Stimulated activated naive B cell treated with anti-CD40 and anti-IgM and Interleukin-4, amounts not matched to agents 10 μg/mL and 1 μg/mL and 100 μg/mL, for 72 hours (primary cell): ENCODE measurements at regions not wholly inside any gene's neighbourhood (a gene's known extent, or its start where the extent isn't known, plus 50 kb on each side); places are given as distances from the start of the nearest gene placed in this dataset.

Experiments
- ATAC-seq, 2 donors: fragments of 150-1000 bp; cut with Tn5 transposase; replicated peaks; 2 replicates each; pipeline ENCODE4 v1.10.0; 2021; ENCODE audit warnings: moderate library complexity in 1 of 2
- DNase-seq: peaks from one replicate; pipeline ENCODE4 v3.0.0; 2021
- H3K27ac Mint-ChIP-seq: one replicate; pipeline ENCODE4 v1.8.0; 2022; ENCODE audit warnings: mild to moderate bottlenecking, mixed read lengths
- H3K27me3 Mint-ChIP-seq, 2 donors: one replicate each; pipeline ENCODE4 v1.8.0; 2022; ENCODE audit warnings: mixed read lengths in 2 of 2
- H3K36me3 Mint-ChIP-seq, 2 donors: one replicate each; pipeline ENCODE4 v1.8.0; 2022; ENCODE audit warnings: mixed read lengths in 2 of 2, mild to moderate bottlenecking in 1 of 2
- H3K4me1 Mint-ChIP-seq, 2 donors: one replicate each; pipeline ENCODE4 v1.8.0; 2022; ENCODE audit warnings: mixed read lengths in 2 of 2, mild to moderate bottlenecking in 1 of 2
- H3K4me3 Mint-ChIP-seq, 2 donors: one replicate each; pipeline ENCODE4 v1.8.0; 2022; ENCODE audit warnings: mild to moderate bottlenecking in 2 of 2, mixed read lengths in 2 of 2, moderate library complexity in 1 of 2
- H3K9me3 Mint-ChIP-seq, 2 donors: one replicate each; pipeline ENCODE4 v1.8.0; 2022; ENCODE audit warnings: mixed read lengths in 2 of 2, mild to moderate bottlenecking in 1 of 2

GRCh38 chr1:228862542-228863505 is 127.5 kb downstream of the RHOU start:
- H3K27me3 Mint-ChIP-seq = peaks cover 0 to 8% of the 10 kb centered on the region in 2 donors
- no peak overlapping the region for H3K27ac Mint-ChIP-seq
- peaks cover 6 to 8% of the 10 kb centered on the region in 2 donors for H3K4me1 Mint-ChIP-seq
- ATAC-seq (no peak), DNase-seq (no peak)
- no peaks in the 10 kb centered on the region for H3K36me3 Mint-ChIP-seq
- no peak overlapping the region for H3K4me3 Mint-ChIP-seq
- H3K9me3 Mint-ChIP-seq = no peaks in the 10 kb centered on the region

GRCh38 chr1:228863776-228864175 is 128.5 kb downstream of the RHOU start:
- Mint-ChIP-seq H3K4me3 (no peak overlapping the region), H3K4me1 (peaks cover 6 to 10% of the 10 kb centered on the region in 2 donors), H3K9me3 (no peaks in the 10 kb centered on the region), H3K36me3 (no peaks in the 10 kb centered on the region), H3K27ac (no peak overlapping the region), H3K27me3 (peaks cover 0 to 8% of the 10 kb centered on the region in 2 donors)
- DNase-seq (no peak), ATAC-seq (no peak)

- Mint-ChIP-seq H3K4me1 (peaks cover 6 to 10% of the 10 kb centered on the region in 2 donors), H3K36me3 (no peaks in the 10 kb centered on the region), H3K9me3 (no peaks in the 10 kb centered on the region), H3K4me3 (no peak overlapping the region), H3K27me3 (peaks cover 0 to 11% of the 10 kb centered on the region in 2 donors), H3K27ac (no peak overlapping the region)
- ATAC-seq (no peak), DNase-seq (no peak)
These were observed 130.5 kb downstream of the RHOU start for GRCh38 chr1:228865627-228866330.

GRCh38 chr1:228866468-228866867 is 131.2 kb downstream of the RHOU start:
- H3K36me3 Mint-ChIP-seq = no peaks in the 10 kb centered on the region
- H3K9me3 Mint-ChIP-seq = no peaks in the 10 kb centered on the region
- DNase-seq (no peak), ATAC-seq (no peak)
- H3K27me3 Mint-ChIP-seq = peaks cover 0 to 8% of the 10 kb centered on the region in 2 donors
- peaks cover 4 to 10% of the 10 kb centered on the region in 2 donors for H3K4me1 Mint-ChIP-seq
- H3K27ac Mint-ChIP-seq = no peak overlapping the region
- no peak overlapping the region for H3K4me3 Mint-ChIP-seq

- Mint-ChIP-seq H3K9me3 (no peaks in the 10 kb centered on the region), H3K4me1 (peaks cover 4 to 10% of the 10 kb centered on the region in 2 donors), H3K27me3 (peaks cover 0 to 8% of the 10 kb centered on the region in 2 donors), H3K4me3 (no peak overlapping the region), H3K27ac (no peak overlapping the region), H3K36me3 (no peaks in the 10 kb centered on the region)
- ATAC-seq (peak; percentile 35 to 39), DNase-seq (no peak)
These were observed 132.1 kb downstream of the RHOU start for GRCh38 chr1:228867108-228867950.

- no peak overlapping the region for H3K4me3 Mint-ChIP-seq
- DNase-seq (no peak), ATAC-seq (no peak)
- no peaks in the 10 kb centered on the region for H3K9me3 Mint-ChIP-seq
- H3K4me1 Mint-ChIP-seq = peaks cover 4 to 10% of the 10 kb centered on the region in 2 donors
- no peaks in the 10 kb centered on the region for H3K36me3 Mint-ChIP-seq
- H3K27me3 Mint-ChIP-seq = peaks cover 0 to 8% of the 10 kb centered on the region in 2 donors
- H3K27ac Mint-ChIP-seq = no peak overlapping the region
These were observed 132.9 kb downstream of the RHOU start for GRCh38 chr1:228867951-228868730.

GRCh38 chr1:228868731-228869024 is 133.4 kb downstream of the RHOU start:
- no peak overlapping the region for H3K27ac Mint-ChIP-seq

GRCh38 chr1:228869312-228869824 is 134.1 kb downstream of the RHOU start:
- Mint-ChIP-seq H3K27me3 (peaks cover 0 to 8% of the 10 kb centered on the region in 2 donors), H3K4me3 (no peak overlapping the region), H3K36me3 (no peaks in the 10 kb centered on the region), H3K9me3 (no peaks in the 10 kb centered on the region), H3K27ac (no peak overlapping the region), H3K4me1 (peaks cover 3 to 8% of the 10 kb centered on the region in 2 donors)
- DNase-seq = no peak
- no peak for ATAC-seq

More at GRCh38 chr1:228868731-228869024, 133.4 kb downstream of the RHOU start:
- ATAC-seq (no peak), DNase-seq (no peak)
- no peak overlapping the region for H3K4me3 Mint-ChIP-seq
- H3K27me3 Mint-ChIP-seq = peaks cover 0 to 8% of the 10 kb centered on the region in 2 donors
- H3K4me1 Mint-ChIP-seq = peaks cover 4 to 10% of the 10 kb centered on the region in 2 donors
- no peaks in the 10 kb centered on the region for H3K9me3 Mint-ChIP-seq
- H3K36me3 Mint-ChIP-seq = no peaks in the 10 kb centered on the region

GRCh38 chr1:228870041-228870713 is 134.9 kb downstream of the RHOU start:
- H3K4me1 Mint-ChIP-seq = peaks cover 2 to 5% of the 10 kb centered on the region in 2 donors
- H3K9me3 Mint-ChIP-seq = no peaks in the 10 kb centered on the region
- no peaks in the 10 kb centered on the region for H3K36me3 Mint-ChIP-seq
- H3K27me3 Mint-ChIP-seq = peaks cover 0 to 8% of the 10 kb centered on the region in 2 donors
- ATAC-seq (no peak), DNase-seq (no peak)
- H3K4me3 Mint-ChIP-seq = no peak overlapping the region
- H3K27ac Mint-ChIP-seq = no peak overlapping the region

GRCh38 chr1:228871314-228872061 is 136.2 kb downstream of the RHOU start:
- Mint-ChIP-seq H3K36me3 (no peaks in the 10 kb centered on the region), H3K4me3 (no peak overlapping the region), H3K4me1 (peaks cover 2 to 5% of the 10 kb centered on the region in 2 donors), H3K27me3 (peaks cover 0 to 8% of the 10 kb centered on the region in 2 donors), H3K27ac (no peak overlapping the region), H3K9me3 (no peaks in the 10 kb centered on the region)
- no peak for DNase-seq
- ATAC-seq = no peak

GRCh38 chr1:228872080-228872479 is 136.8 kb downstream of the RHOU start:
- ATAC-seq (no peak), DNase-seq (no peak)
- Mint-ChIP-seq H3K27me3 (peaks cover 0 to 8% of the 10 kb centered on the region in 2 donors), H3K4me1 (peaks cover 2 to 5% of the 10 kb centered on the region in 2 donors), H3K27ac (no peak overlapping the region), H3K9me3 (no peaks in the 10 kb centered on the region), H3K4me3 (no peak overlapping the region), H3K36me3 (no peaks in the 10 kb centered on the region)

GRCh38 chr1:228873709-228874108 is 138.4 kb downstream of the RHOU start:
- no peaks in the 10 kb centered on the region for H3K9me3 Mint-ChIP-seq
- no peaks in the 10 kb centered on the region for H3K36me3 Mint-ChIP-seq
- no peaks in the 10 kb centered on the region for H3K4me1 Mint-ChIP-seq
- no peak overlapping the region for H3K4me3 Mint-ChIP-seq
- no peak overlapping the region for H3K27ac Mint-ChIP-seq
- DNase-seq = no peak
- H3K27me3 Mint-ChIP-seq = peaks cover 0 to 8% of the 10 kb centered on the region in 2 donors
- ATAC-seq = no peak
